GM12878 (cell line): ENCODE measurements at regions not wholly inside any gene's neighbourhood (a gene's known extent, or its start where the extent isn't known, plus 50 kb on each side); places are given as distances from the start of the nearest gene placed in this dataset.

Experiments
- ATAC-seq: fragments of 200-7000 bp; cut with Tn5 transposase; 3 replicates; pipeline ENCODE4 v1.9.1; 2020; ENCODE audit warnings: mild to moderate bottlenecking, moderate library complexity
- BruUV-seq: library from RNA; stranded (reverse); fragments of 400-500 nt; replicated peaks from 2 replicates; lab custom pipeline; 2021; lab: Mats Ljungman, UMichigan
- CTCF ChIA-PET: fragments of 300-600 bp; sonication (Branson Sonifier 250); formaldehyde crosslinking; extraction: SDS; loops from one replicate; lab custom pipeline; 2021; ENCODE audit warnings: inconsistent platforms; lab: Yijun Ruan, JAX
- POLR2A ChIA-PET: fragments of 350-600 bp; formaldehyde crosslinking; extraction: SDS; loops from one replicate; lab custom pipeline; 2021; ENCODE audit warnings: inconsistent platforms; lab: Charles Lee
- RAD21 ChIA-PET: fragments of 300-600 bp; sonication (Branson Sonifier 250); formaldehyde crosslinking; loops from one replicate; lab custom pipeline; 2023; ENCODE audit warnings: antibody characterized with exemption; ENCODE audit not compliant: unreplicated experiment; lab: Charles Lee
- SMC1A ChIA-PET: fragments of 300-600 bp; sonication (Branson Sonifier 250); formaldehyde crosslinking; loops from one replicate; lab custom pipeline; 2023; ENCODE audit not compliant: unreplicated experiment, uncharacterized antibody; lab: Charles Lee
- DNase-seq: peaks from one replicate; pipeline ENCODE4 v3.0.0-alpha.2; 2011; ENCODE audit warnings: low read depth, low spot score
- FAIRE-seq: peaks from 3 replicates; lab custom pipeline; 2011; peaks lifted over from hg19 to GRCh38; lab: Jason Lieb, UNC
- H2AFZ ChIP-seq: 2 replicates; pipeline ENCODE4 v1.6.0; 2011; ENCODE audit warnings: low read depth, low read length, control low read depth; ENCODE audit not compliant: control insufficient read depth
- H3K27ac ChIP-seq: 2 replicates; pipeline ENCODE4 v1.5.1; 2011; ENCODE audit warnings: control low read depth; ENCODE audit not compliant: control insufficient read depth, insufficient read depth
- H3K27me3 ChIP-seq, 2 experiments: replicated peaks in 1 of 2; 2 replicates each; pipeline versions ENCODE4 v1.6.0 to v1.6.1; 2011; ENCODE audit warnings: low read length in 1 of 2; ENCODE audit not compliant: control insufficient read depth in 2 of 2, insufficient read depth in 2 of 2
- H3K36me3 ChIP-seq, 2 experiments: 2 replicates each; pipeline ENCODE4 v1.5.1; 2011; ENCODE audit warnings: low read length in 1 of 2; ENCODE audit not compliant: control insufficient read depth in 2 of 2, insufficient read depth in 2 of 2
- H3K4me1 ChIP-seq: 2 replicates; pipeline ENCODE4 v1.6.1; 2011; ENCODE audit warnings: mild to moderate bottlenecking, low read length, moderate library complexity, mixed read lengths; ENCODE audit not compliant: control insufficient read depth, insufficient read depth
- H3K4me2 ChIP-seq: 2 replicates; pipeline ENCODE4 v1.6.0; 2011; ENCODE audit warnings: control low read depth; ENCODE audit not compliant: control insufficient read depth, insufficient read depth
- H3K4me3 ChIP-seq: fragments of 200-600 bp; sonication (generic); 2 replicates; pipeline ENCODE4 v1.5.1; 2016
- H3K79me2 ChIP-seq: 2 replicates; pipeline ENCODE4 v1.6.0; 2011; ENCODE audit warnings: low read length; ENCODE audit not compliant: control insufficient read depth, insufficient read depth
- H3K9ac ChIP-seq: 2 replicates; pipeline ENCODE4 v1.8.0; 2011; ENCODE audit warnings: low read length, control low read depth, mixed read lengths; ENCODE audit not compliant: control insufficient read depth, insufficient read depth
- H3K9me3 ChIP-seq: replicated peaks from 3 replicates; pipeline ENCODE4 v1.5.1; 2011; ENCODE audit warnings: mild to moderate bottlenecking, low read length; ENCODE audit not compliant: control insufficient read depth, insufficient read depth
- H4K20me1 ChIP-seq: 2 replicates; pipeline ENCODE4 v1.6.0; 2011; ENCODE audit not compliant: control insufficient read depth, insufficient read depth
- ATF7 ChIP-seq: fragments of 450-650 bp; IDR thresholded peaks from 2 replicates; pipeline ENCODE4 v1.6.1; 2016; ENCODE audit warnings: low read depth, mild to moderate bottlenecking
- HCFC1 ChIP-seq: fragments of 150-350 bp; IDR thresholded peaks from 2 replicates; pipeline ENCODE4 v1.6.1; 2014; ENCODE audit warnings: low read length
- HDAC6 ChIP-seq: fragments of 200-600 bp; sonication (generic); IDR thresholded peaks from one replicate; pipeline ENCODE4 v1.8.0; 2017; ENCODE audit warnings: antibody characterized with exemption; ENCODE audit not compliant: unreplicated experiment
- NR2C2 ChIP-seq: IDR thresholded peaks from 2 replicates; pipeline ENCODE4 v1.6.1; 2011; ENCODE audit warnings: borderline replicate concordance, low read depth; ENCODE audit not compliant: control insufficient read depth, insufficient read length
- PML ChIP-seq: IDR thresholded peaks from 2 replicates; pipeline ENCODE4 v1.6.1; 2012; ENCODE audit warnings: low read length, inconsistent platforms
- POLR2AphosphoS5 ChIP-seq: IDR thresholded peaks from 2 replicates; pipeline ENCODE4 v1.6.1; 2011; ENCODE audit warnings: mild to moderate bottlenecking, low read length, inconsistent platforms
- RBBP5 ChIP-seq: fragments of 200-600 bp; sonication (generic); conservative IDR thresholded peaks from 2 replicates; pipeline ENCODE4 v1.6.1; 2016
- SMAD5 ChIP-seq: IDR thresholded peaks from 2 replicates; pipeline ENCODE4 v1.6.1; 2016; ENCODE audit warnings: antibody characterized with exemption, low read depth
- TCF3 ChIP-seq: IDR thresholded peaks from 2 replicates; pipeline ENCODE4 v1.6.1; 2012; ENCODE audit warnings: low read depth, mild to moderate bottlenecking, low read length, borderline replicate concordance; ENCODE audit not compliant: insufficient read depth
- ZNF207 ChIP-seq: fragments of 450-650 bp; IDR thresholded peaks from 2 replicates; pipeline ENCODE4 v1.6.1; 2014; ENCODE audit warnings: antibody characterized with exemption, mild to moderate bottlenecking, borderline replicate concordance
- ZNF274 ChIP-seq: IDR thresholded peaks from one replicate; pipeline ENCODE4 v1.8.0; 2011; ENCODE audit not compliant: insufficient read length, insufficient read depth
- WGBS: methylation state at CpG from one replicate; pipeline ENCODE4 v1.1.6; 2016; ENCODE audit warnings: low lambda C conversion rate; ENCODE audit not compliant: insufficient replicate concordance, insufficient coverage; ENCODE audit errors: missing lambda C conversion rate; 5-methylcytosine and 5-hydroxymethylcytosine counted together
- in situ Hi-C: fragments of 300-500 bp; cut with MboI; formaldehyde crosslinking; loops from 9 replicates; pipeline ENCODE4 v1.14.3; 2018; ENCODE audit warnings: mixed read lengths
- intact Hi-C: fragments of 100-400 bp; cut with micrococcal nuclease; formaldehyde crosslinking; loops from one replicate; pipeline ENCODE4 v1.14.2; 2022; ENCODE audit not compliant: unreplicated experiment
- TF ChIP-seq, protein P1 (sequence below): fragments of 450-650 bp; IDR thresholded peaks from 2 replicates; pipeline ENCODE4 v1.6.1; 2016; ENCODE audit warnings: mild to moderate bottlenecking
- TF ChIP-seq, protein P2 (sequence below), 3 experiments: IDR thresholded peaks in 2 of 3; conservative IDR thresholded peaks in 1 of 3; 2 replicates each; pipeline ENCODE4 v1.5.1; 2011; ENCODE audit warnings: low read depth in 3 of 3, low read length in 3 of 3, mild to moderate bottlenecking in 3 of 3, control low read depth in 2 of 3, moderate library complexity in 2 of 3, inconsistent platforms in 1 of 3, mixed read lengths in 1 of 3; ENCODE audit not compliant: control insufficient read depth in 2 of 3, insufficient read depth in 1 of 3; ENCODE audit errors: extremely low read depth in 1 of 3
- TF ChIP-seq, protein P3 (sequence below): IDR thresholded peaks from 2 replicates; pipeline ENCODE4 v1.6.1; 2011; ENCODE audit warnings: borderline replicate concordance, low read depth, mild to moderate bottlenecking, moderate library complexity, mixed read lengths, low read length; ENCODE audit not compliant: insufficient read depth; ENCODE audit errors: extremely low read length
- TF ChIP-seq, protein P4 (sequence below): fragments of 450-650 bp; formaldehyde crosslinking; IDR thresholded peaks from 2 replicates; pipeline ENCODE4 v1.4.0; 2022; ENCODE audit warnings: mild to moderate bottlenecking, moderate library complexity

DNA sequence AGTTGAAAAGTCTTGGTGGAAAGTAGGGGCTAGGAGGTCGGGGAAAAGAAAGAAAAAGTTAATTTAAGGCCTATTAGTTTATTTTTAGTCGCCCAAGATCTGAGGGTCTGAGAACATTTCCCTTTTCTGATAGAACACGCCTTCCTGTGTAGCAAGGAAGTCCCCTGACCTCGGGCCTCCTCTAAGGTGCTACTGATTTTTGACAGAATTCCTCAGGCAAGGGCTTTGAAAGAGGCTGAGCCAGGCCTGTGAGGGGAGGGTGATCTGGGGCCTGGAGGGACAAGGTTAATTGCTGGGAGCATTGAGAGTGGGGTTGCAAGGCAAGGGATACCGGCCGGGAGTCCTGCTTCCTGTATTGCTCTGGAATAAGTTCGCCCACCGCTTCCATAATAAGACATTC lies 131.4 kb upstream of the MYCN start:
- DNase-seq (no peak), FAIRE-seq (no peak), ATAC-seq (no peak)
- no peaks in the 10 kb centered on the region for H3K79me2 ChIP-seq
- no peak overlapping the region for H3K4me2 ChIP-seq
- H3K9ac ChIP-seq = no peak overlapping the region
- SMC1A ChIA-PET = no interaction called here
- TF ChIP-seq, protein P1, sequence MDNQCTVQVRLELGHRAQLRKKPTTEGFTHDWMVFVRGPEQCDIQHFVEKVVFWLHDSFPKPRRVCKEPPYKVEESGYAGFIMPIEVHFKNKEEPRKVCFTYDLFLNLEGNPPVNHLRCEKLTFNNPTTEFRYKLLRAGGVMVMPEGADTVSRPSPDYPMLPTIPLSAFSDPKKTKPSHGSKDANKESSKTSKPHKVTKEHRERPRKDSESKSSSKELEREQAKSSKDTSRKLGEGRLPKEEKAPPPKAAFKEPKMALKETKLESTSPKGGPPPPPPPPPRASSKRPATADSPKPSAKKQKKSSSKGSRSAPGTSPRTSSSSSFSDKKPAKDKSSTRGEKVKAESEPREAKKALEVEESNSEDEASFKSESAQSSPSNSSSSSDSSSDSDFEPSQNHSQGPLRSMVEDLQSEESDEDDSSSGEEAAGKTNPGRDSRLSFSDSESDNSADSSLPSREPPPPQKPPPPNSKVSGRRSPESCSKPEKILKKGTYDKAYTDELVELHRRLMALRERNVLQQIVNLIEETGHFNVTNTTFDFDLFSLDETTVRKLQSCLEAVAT = no peak
- TF ChIP-seq ZNF207 (no peak), NR2C2 (no peak), TCF3 (no peak), PML (no peak), POLR2AphosphoS5 (no peak), HCFC1 (no peak), ZNF274 (no peak), HDAC6 (no peak), RBBP5 (no peak), SMAD5 (no peak), ATF7 (no peak)
- TF ChIP-seq, protein P2, sequence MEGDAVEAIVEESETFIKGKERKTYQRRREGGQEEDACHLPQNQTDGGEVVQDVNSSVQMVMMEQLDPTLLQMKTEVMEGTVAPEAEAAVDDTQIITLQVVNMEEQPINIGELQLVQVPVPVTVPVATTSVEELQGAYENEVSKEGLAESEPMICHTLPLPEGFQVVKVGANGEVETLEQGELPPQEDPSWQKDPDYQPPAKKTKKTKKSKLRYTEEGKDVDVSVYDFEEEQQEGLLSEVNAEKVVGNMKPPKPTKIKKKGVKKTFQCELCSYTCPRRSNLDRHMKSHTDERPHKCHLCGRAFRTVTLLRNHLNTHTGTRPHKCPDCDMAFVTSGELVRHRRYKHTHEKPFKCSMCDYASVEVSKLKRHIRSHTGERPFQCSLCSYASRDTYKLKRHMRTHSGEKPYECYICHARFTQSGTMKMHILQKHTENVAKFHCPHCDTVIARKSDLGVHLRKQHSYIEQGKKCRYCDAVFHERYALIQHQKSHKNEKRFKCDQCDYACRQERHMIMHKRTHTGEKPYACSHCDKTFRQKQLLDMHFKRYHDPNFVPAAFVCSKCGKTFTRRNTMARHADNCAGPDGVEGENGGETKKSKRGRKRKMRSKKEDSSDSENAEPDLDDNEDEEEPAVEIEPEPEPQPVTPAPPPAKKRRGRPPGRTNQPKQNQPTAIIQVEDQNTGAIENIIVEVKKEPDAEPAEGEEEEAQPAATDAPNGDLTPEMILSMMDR (IDR thresholded peaks at IDR 0.05 in 2 of 3, conservative IDR thresholded peaks at IDR 0.05 in 1 of 3; ENCODE audit: control insufficient read depth in 2 of 3, extremely low read depth in 1 of 3, insufficient read depth in 1 of 3, low read depth in 3 of 3, low read length in 3 of 3) = no peak
- TF ChIP-seq, protein P3, sequence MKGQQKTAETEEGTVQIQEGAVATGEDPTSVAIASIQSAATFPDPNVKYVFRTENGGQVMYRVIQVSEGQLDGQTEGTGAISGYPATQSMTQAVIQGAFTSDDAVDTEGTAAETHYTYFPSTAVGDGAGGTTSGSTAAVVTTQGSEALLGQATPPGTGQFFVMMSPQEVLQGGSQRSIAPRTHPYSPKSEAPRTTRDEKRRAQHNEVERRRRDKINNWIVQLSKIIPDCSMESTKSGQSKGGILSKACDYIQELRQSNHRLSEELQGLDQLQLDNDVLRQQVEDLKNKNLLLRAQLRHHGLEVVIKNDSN = no peak
- TF ChIP-seq, protein P4, sequence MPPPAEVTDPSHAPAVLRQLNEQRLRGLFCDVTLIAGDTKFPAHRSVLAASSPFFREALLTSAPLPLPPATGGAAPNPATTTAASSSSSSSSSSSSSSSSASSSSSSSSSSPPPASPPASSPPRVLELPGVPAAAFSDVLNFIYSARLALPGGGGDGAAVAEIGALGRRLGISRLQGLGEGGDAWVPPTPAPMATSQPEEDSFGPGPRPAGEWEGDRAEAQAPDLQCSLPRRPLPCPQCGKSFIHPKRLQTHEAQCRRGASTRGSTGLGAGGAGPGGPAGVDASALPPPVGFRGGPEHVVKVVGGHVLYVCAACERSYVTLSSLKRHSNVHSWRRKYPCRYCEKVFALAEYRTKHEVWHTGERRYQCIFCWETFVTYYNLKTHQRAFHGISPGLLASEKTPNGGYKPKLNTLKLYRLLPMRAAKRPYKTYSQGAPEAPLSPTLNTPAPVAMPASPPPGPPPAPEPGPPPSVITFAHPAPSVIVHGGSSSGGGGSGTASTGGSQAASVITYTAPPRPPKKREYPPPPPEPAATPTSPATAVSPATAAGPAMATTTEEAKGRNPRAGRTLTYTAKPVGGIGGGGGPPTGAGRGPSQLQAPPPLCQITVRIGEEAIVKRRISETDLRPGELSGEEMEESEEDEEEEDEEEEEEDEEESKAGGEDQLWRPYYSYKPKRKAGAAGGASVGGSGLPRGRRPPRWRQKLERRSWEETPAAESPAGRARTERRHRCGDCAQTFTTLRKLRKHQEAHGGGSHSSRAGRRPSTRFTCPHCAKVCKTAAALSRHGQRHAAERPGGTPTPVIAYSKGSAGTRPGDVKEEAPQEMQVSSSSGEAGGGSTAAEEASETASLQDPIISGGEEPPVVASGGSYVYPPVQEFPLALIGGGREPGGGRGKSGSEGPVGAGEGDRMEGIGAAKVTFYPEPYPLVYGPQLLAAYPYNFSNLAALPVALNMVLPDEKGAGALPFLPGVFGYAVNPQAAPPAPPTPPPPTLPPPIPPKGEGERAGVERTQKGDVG (CRISPR knock-in tag) = no peak
- no peak overlapping the region for H2AFZ ChIP-seq
- no peak overlapping the region for H3K27ac ChIP-seq
- RAD21 ChIA-PET = no interaction called here
- H3K36me3 ChIP-seq = no peaks in the 10 kb centered on the region
- H3K9me3 ChIP-seq = no peaks in the 10 kb centered on the region
- H3K4me1 ChIP-seq = no peaks in the 10 kb centered on the region
- in situ Hi-C loops = no loop called here
- H3K4me3 ChIP-seq = no peak overlapping the region
- H4K20me1 ChIP-seq = no peaks in the 10 kb centered on the region
- 49% methylated on average over 8 of the region's 8 CpGs for WGBS
- CTCF ChIA-PET = no interaction called here
- BruUV-seq = no TSS peak
- POLR2A ChIA-PET = no interaction called here
- intact Hi-C loops = no loop called here
- H3K27me3 ChIP-seq = peaks cover 0 to 7% of the 10 kb centered on the region in 2 experiments; a peak in 3 of 4 replicates
